Cardiac septum (tissue), 1 donor: ENCODE measurements at regions not wholly inside any gene's neighbourhood (a gene's known extent, or its start where the extent isn't known, plus 50 kb on each side); places are given as distances from the start of the nearest gene placed in this dataset.

ENCODE experiments used
- DNase-seq: peaks from one replicate; pipeline ENCODE4 v3.0.0-alpha.2; 2020; ENCODE audit warnings: low spot score
- intact Hi-C: fragments of 100-400 bp; cut with DNase I; formaldehyde crosslinking; loops from one replicate; pipeline ENCODE4 v1.14.0; 2022
- donor health status: DM: no; HTN: no; CAD: no.

DNA sequence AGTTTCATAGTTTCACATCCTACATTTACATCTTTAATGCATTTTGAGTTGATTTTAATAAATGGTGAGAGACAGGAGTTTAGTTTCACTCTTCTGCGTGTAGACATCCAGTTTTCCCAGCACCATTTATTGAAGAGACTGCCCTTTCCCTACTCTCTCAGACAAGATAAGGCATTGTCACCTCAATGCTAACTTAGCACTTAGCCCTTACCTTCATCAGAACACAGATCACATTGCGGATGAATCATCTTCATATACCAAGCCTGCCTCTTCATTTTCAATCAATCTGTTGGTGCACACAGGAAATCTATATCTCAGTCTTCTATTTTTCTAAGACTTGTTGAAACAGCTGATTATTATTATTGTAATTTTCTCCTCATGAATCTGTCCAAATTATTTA, 396.6 kb upstream of the NBEA start:
- DNase-seq, result no peak
- intact Hi-C loops, result no loop called here

DNA sequence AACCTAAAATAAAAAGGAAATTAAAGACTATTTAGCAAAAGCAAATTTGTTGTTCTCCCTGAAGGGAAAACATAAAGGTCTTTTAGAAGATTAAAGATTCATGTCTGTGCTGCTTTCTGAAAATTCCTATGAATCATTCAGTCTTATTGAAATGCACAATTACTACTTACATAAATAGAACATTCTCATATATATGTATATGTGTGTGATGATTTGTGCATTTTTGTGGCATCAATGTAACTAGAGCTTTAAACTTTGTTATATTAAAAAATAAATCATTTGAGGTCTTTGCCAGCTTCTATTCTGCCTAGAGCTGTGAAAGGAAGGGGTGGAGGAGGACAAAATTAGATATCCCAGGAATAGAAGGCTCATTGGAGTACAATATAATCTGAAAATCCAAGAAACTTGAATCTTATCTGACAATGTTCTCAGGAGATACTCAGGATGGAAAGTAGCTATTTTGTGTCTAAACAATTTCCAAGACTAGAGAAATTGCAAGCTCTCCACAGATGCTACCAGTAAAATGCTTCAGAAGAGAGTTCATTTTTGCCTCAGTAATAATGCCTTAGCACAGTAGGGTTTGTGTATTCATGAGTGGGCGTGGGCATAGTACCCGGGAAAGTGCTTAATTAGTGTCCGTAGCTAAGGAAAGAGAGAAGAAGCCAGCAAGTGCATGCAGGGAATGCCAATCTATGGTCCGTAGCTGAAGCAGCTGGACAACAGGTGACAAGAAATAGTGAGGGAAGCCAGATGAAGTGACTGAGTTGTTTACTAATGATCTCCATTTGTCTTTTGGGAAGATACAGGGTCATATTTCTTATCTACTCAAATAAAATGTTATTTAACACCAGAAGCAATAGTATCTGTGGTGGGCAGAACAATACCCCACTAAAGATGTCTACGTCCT, 395.5 kb upstream of the NBEA start:
- intact Hi-C loops, result no loop called here
- no peak for DNase-seq

DNA sequence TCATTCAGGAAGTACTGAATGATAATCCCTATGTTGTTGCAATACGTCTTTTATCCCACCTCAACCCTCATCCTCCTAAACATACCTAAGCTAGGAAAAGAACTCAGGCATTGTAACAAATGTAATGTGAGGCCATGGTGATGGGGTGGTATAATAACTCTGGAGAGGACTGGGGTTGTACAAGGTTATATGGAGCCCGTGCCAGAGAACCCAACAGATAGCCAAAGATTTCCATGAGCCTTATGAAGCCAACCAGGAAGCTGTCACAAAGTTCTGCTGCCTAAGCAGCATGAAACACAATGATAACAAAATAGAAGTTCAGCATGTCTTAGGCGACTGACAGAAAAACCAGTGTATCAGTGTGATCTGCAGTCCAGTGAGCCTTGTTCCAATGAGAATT, 394.1 kb upstream of the NBEA start:
- DNase-seq, result no peak
- intact Hi-C loops, result no loop called here

DNA sequence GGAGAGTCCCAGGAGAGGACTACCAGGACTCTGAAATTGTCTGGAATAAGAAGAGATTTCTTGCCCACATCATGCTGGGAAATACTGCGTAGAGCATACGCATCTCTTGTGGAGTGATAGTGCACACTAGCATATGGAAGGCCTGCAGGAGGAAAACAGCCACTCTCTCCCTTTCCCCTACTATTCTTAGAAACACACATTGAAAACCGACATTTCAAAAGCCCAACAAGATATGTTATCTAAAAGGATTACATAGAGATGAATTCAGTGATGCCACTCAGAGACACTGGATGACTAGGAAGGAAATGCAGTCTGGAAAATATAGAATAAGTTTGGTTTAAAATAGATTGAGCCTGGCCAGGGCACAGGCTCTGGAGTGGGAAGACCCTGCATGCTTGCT, 388.7 kb upstream of the NBEA start:
- no peak for DNase-seq
- intact Hi-C loops, result no loop called here

DNA sequence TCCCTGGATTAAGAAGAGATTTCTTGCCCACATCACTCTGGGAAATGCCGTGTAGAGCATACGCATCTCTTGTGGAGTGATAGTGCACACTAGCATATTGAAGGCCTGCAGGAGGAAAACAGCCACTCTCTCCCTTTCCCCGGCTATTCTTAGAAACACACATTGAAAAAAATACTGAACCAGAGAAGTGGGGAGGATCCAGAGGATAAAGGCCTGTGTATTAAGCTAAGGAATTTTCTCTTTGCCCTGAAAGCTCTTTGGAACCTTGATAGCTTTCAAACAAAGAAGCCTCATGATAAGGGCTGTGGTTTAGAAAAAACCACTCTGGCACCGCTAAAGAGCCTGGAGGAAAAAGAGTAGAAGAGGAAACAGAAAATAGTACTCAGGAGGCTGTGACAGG, 386.1 kb upstream of the NBEA start:
- DNase-seq, result no peak
- intact Hi-C loops, result no loop called here

DNA sequence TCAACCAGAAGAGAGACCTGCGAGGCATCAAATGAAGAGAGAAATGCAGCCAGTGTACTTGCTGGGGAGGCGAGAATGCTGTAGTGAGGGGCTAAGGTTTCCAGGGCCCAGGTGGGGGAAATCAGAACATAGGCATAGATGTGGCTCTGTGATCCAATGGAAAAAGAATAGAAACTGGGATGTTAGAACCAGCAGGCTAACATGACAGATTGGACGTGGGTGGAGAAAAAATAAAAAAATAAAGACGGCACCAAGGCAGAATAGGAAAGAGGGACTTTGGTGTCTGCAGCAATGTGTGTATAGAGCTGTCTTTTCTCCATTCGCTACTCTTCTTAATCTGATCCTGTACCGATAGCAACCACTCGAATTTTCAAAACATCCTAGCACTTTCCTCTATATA, 381.0 kb upstream of the NBEA start:
- intact Hi-C loops, result no loop called here
- no peak for DNase-seq

DNA sequence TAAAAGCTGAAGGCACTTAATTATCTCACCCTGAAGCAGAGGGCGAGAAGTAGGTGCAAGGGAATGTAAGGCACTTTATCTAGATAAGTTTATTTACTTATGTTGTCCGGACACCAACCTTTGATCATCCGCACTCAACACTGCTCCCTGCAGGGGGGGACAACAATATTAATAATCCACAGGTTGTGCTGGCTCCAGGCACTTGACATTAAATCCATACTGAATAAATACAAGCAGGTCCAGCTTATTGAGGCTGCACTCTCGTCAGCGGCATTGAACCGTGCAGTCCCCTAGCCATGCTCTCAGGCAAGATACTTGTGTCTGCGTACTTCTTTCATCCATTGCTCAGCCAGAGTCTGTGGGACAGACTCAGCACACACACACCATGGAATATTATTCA, 374.5 kb upstream of the NBEA start:
- no peak for DNase-seq
- intact Hi-C loops, result no loop called here

DNA sequence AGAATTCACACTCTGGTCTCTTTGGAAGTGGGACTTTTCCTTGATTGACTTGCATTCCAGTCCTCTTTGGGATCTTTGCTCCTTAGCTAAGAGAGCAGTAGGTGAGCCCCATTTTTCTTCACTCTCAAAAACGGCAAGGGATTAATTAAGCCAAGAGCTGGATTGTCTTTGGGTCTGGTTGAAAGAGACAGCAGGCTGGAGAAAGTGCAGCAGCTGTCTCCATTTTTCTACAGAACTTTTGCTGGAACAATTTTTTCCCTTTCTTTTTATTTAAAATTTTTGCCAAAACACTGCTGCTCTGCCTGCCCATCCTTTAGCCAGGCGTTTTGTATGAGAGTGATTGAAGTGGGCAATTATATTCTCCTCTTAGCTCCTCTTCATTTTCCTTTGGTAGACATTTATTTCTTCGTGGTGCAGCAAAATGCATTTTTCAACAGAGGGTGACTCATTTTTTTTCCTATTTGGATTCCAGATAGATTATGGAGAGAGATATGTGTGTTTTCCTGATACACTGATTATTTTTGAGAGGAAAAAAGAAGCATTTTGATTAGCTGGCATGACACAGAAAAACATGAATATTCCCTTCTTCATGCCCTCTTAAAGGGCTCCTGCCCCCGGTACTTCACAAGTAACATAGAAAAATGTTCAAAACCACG, 371.2 kb upstream of the NBEA start:
- intact Hi-C loops, result no loop called here
- DNase-seq, result no peak

DNA sequence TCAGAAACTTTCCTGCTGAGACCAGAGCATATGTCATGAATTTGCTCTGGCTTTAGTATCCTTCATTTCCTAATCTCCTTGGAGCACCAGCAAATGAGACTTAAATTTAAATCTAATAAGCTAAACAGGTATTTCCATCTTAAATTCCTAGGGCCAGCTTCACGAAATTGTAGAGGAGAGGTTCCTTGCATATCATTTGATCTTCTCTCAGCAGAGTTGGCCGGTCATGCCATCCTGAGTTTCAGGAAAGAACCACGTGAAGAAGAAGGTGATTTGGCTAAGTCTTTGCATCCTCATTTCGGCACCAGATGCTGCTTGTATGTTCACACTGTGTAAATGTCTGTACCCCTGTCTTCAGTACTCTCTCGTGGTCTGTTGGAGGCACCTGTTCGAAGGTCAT, 370.4 kb upstream of the NBEA start:
- intact Hi-C loops, result no loop called here
- DNase-seq, result no peak

DNA sequence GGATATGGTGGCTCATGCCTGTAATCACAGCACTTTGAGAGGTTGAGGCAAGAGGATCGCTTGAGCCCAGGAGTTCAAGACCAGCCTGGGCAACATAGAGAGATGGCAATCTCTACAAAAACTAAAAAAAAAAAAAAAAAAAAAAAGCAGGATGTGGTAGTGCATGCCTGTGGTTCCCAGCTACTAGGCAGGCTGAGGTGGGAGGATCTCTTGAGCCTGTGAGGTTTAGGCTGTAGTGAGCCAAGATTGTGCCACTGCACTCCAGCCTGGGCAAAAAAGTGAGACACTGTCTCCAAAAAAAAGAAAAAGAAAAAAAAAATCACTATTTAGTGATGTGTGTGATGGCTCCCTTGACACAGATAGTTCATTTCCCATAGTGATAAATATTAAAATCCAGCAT, 365.0 kb upstream of the NBEA start:
- intact Hi-C loops, result no loop called here
- no peak for DNase-seq

DNA sequence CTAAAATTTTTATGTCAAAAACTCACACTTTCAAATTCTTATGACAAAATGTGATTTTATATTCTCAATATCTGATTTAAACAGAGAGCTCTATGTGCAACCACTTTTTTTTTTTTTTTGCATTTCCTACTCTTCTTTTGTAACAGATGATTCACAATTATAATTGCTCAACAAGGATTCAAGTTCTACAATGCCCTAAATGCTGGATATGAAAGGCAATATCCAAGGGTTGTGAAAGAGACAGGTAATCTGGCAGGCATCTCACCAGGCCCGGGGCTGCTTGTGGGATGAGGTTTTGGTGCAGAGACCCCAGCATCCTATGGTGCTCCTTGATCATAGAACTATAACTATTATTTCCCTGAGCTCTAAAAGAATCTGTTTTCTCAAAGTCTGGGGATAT, 363.6 kb upstream of the NBEA start:
- DNase-seq, result no peak
- intact Hi-C loops, result no loop called here

DNA sequence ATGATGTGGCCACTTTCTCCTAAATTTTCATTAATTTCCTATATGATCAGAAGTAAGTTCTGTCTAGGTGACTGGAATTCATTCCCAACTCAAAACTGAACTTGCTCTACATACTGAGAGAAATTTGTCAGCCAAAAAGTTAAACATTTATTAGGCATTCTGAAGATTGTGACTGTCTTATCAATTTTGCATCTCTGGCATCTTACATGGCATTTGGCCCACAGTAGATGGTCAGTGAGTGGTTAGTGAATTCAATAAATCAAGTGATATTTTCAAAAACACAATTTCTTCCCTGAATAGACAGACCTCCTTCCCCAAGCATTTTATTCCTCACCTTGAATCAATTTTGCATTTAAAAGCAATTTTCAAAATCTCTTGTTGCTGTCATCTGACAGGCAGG, 363.2 kb upstream of the NBEA start:
- no peak for DNase-seq
- intact Hi-C loops, result no loop called here

DNA sequence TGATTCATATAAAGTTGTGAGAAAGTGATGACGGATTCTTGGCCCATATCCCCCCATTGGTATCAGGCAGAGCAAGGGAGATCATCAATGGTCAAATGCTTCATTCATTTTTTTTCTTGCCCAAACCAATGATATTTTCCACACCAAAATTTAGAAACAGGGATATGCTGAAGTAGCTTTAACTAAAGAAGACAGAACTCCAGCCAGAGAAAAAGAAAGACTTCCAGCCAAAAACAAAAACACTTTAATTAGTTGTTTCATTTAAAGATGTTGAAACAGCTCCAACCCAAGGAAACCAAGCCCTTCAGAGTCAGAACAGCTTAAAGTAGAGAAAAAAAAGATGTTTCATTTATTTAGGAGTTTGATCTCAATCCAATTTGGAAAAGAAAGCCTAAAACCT, 358.9 kb upstream of the NBEA start:
- intact Hi-C loops, result no loop called here

DNA sequence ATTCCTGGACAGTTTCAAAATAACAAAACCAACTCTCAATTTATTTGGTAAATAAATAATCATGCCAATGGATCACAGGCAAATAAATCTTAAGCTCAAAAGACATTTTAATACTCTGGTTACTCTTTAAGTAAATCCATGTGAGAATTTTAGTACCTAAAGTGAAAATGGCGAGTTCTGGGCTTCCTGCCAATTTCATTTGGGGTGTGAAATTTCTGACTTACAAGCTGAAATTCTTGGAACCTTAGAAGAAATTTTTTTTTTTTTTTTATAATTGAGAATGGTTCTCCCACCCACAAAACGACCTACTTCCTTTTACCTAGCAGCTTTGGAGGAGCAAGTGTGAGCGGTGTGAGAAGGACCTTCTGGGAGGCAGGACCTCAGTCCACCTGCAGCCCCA, 354.5 kb upstream of the NBEA start:
- DNase-seq, result no peak
- intact Hi-C loops, result no loop called here

More for the DNA sequence above, 358.9 kb upstream of the NBEA start:
- DNase-seq, result no peak

DNA sequence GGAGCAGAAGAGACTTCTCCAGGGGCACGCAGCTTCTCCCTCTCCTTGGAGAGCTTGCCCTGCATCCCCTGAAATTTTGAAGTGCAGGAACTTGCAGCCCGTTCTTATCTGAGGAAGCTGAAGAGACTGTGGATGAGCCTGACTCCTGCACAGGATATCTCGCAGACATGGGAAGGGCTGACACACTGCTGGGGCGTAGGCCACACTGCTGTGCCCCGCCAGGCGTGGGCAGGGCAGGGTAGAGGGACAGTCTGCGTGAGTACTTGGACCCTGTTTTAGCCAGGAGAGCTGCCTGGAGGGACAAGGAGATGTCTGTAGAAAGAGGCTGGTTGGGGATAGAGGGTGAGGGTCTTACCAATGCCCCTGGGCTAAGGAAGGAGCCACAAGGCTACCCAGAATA, 353.7 kb upstream of the NBEA start:
- intact Hi-C loops, result no loop called here
- DNase-seq, result no peak

DNA sequence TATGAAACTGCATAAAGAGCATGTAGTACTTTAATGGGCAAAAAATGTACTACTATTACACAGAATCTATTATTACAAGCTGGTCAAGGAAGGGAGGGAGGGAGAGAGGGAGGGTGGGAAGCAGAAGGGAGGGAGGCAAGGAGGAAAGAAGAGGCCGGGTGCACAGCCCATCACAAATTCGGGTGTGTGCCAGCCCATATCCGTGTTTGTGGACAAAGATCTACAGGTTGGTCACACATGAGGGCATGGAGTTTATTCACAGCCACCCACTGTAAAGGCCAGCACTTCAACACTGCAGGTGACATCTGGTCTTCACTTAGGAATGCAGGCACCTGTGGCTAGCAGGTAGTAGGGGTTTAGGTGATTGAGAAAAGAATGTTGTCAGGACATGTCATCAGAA, 352.5 kb upstream of the NBEA start:
- DNase-seq, result no peak
- intact Hi-C loops, result no loop called here

DNA sequence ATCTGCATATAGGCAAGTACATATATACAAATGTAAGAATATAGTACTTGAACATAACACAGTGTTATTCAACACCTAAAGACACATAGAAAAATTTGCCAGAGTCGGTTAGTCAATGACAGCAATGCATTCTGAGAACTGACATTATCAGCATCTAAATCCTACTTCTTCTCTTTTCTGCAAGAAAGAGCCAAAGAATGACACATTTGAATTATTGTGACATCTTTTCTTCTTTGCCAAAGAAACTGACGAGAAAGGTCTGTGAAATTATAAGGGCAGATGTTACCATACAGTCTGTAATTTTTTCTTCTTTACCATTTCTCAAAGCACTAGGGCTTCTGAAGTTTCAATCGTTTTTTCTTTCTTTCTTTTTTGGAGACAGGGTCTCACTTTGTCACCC, 350.9 kb upstream of the NBEA start:
- no peak for DNase-seq
- intact Hi-C loops, result no loop called here

DNA sequence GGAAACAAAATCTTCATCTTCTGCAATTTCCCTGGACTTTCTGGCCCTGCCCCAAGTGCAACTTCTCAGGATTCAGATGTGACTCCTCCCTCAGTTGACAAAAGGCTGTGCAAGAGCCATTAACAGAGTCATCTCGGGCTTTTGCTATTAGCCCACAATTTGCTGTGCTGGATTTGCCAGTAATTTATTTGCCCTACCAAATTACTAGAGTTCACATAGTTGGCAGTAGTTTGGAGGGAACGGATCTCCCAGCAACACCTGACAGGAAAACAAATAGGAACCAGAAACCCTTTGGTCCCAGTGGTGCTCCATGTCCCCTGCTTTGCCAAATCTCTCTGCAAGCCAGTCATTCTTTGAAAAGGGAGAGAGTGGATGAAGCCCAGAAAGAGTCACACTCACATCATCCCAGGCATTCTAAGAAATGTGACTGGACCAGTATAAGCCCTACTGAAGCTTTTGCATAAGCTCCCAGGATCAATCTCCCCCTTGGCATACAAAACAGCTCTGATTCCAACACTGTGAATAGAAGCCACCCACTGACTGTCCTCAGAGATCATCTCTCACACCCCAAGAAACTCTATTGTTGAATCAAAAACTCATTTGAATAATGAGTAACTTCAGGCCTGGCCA, 350.1 kb upstream of the NBEA start:
- no peak for DNase-seq
- intact Hi-C loops, result no loop called here

DNA sequence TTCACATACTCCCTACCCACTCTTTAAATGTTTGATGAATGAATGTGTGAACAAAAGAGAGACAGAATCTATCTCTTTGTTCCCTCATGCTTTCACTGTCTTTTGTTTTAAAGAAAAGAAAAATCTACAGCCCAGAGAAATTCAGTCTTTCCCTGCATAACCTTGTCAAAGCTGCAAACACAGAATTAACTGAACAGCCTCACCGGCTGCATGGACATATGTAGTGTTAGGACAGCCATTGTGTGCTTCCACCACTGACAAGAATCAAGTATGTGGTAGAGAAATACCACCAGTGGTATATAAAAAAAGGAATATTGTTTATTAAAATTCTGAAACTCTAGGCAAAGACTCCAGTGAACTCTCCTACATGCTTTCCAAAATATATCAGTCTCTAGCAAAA, 348.4 kb upstream of the NBEA start:
- intact Hi-C loops, result no loop called here

DNA sequence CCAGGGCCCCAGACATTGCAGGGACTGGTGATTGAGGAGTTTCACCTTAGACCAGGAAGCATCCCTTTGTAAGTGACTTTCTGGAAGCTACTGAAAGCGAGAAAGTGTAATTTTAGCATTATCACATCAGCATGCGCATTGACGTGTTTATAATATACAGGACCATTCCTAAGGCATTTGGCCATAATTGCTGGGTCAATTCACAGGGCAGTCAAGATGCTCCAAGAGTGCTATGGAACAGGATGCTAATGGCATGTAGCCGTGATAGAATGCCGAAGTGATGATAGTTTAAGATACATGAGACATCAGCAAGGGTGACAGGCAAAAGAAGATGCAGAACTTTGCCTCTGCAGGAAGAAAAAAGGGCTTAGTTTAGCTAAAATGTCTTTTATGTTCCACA, 347.6 kb upstream of the NBEA start:
- no peak for DNase-seq
- intact Hi-C loops, result no loop called here

More for the DNA sequence above, 348.4 kb upstream of the NBEA start:
- no peak for DNase-seq

DNA sequence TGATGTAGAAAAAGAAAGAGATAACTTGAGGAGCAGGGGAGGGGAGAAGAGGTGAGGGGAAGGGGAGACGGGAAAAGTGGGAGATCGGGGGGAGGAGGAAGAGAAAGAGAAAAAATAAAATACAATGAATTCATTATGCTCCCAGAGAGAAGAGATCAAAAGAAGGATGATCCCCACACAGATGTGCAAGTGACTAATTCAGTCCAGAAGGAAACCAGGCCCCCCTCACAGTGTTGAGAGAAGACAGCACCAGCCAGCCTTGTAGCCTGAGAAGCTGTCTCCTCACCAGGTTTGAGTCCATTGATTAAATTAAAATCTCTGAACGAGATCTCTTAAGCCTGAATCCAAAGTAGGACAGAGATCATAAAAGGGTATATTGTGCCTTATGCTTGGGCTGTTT, 333.7 kb upstream of the NBEA start:
- no peak for DNase-seq
- intact Hi-C loops, result no loop called here
